Stimulated activated CD4-positive, alpha-beta T cell treated with anti-CD3 and anti-CD28 coated beads, Interleukin-4, amount 100 ng/mL, for 4 hours (primary cell): ENCODE measurements at regions not wholly inside any gene's neighbourhood (a gene's known extent, or its start where the extent isn't known, plus 50 kb on each side); places are given as distances from the start of the nearest gene placed in this dataset.
"Not testable (repeated sequence)": the region's sequence is repeated elsewhere in the genome, so short reads cannot be mapped to it uniquely, and the experiment has no call there.

Experiments
- DNase-seq, 2 experiments: peaks; one replicate each; pipeline ENCODE4 v3.0.0-alpha.2; 2020

DNA sequence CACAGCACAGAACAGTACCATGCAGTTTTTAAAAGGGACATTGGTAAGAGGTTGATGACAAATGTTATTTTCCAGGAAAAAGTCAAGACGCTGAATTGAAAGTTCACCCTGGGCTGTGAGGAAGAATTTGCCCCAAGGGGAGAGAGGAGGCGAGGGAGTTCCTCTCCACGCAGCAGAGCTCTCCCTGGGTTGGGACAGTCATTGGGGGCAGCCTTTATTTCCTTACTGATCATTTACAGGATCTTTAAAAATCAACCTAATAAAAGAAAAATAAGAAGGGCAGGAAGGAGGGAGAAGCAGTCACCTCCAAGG, 49.9 kb upstream of the WNT7B start:
- DNase-seq, result no peak

GRCh38 chr22:46027211-46028105, 50.5 kb upstream of the WNT7B start:
- DNase-seq, result no peak

DNA sequence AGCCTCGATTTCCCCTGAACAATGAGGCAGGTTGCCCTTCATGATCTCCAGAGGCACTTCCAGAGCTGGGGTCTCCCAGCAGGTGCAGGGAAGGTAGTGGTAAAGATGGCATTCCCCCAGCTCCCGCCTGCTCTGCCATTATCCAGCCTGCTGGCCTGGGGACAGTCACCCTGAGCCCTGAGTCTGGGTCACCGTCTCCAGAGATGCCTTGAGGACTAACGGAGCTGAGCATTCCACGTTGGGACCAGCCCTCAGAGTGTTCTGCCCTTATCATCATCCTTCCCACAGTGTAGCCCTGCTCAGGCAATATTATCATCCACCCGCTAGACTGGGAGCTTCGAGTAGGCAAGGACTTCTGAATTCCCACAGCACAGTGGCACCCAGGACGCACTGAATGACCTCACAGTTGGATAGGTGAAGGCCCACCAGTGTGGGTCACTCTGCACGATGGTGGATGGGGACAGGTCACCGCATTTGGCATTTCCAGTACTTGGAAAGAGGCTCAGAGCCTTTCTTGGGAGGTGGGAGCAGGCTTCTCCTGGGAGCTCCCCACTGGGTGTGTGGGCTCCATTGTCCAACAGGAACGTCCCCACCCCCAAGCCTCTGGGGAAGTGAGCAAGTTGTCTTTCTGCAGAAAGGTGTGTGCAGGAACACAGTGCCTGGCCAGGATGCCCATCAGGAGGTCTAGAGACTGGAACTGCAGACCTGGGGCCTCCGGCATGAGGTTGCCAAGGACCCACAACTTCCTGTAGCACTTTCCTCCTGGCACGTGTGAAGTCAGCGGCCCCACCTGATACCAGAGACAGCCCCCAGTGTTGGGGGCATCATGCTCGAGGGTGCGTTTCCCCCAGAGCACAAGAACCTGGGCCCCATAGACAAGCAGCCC, 51.4 kb upstream of the WNT7B start:
- no peak for DNase-seq

DNA sequence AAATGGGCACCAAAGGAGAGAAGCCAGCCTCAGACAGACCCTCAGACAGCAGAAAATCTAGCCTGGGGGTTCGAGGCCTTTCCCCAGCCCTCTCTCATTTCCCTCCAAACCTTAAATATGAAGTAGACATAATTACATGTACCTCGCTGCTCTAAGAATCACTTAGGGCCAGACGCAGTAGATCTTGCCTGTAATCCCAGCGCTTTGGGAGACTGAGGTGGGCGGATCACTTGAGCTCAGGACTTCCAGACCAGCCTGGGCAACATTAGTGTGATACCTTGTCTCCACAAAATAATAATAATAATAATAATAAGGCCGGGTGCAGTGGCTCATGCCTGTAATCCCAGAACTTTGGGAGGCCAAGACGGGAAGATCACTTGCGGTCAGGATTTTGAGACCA, 52.1 kb upstream of the WNT7B start:
- DNase-seq, result no peak

DNA sequence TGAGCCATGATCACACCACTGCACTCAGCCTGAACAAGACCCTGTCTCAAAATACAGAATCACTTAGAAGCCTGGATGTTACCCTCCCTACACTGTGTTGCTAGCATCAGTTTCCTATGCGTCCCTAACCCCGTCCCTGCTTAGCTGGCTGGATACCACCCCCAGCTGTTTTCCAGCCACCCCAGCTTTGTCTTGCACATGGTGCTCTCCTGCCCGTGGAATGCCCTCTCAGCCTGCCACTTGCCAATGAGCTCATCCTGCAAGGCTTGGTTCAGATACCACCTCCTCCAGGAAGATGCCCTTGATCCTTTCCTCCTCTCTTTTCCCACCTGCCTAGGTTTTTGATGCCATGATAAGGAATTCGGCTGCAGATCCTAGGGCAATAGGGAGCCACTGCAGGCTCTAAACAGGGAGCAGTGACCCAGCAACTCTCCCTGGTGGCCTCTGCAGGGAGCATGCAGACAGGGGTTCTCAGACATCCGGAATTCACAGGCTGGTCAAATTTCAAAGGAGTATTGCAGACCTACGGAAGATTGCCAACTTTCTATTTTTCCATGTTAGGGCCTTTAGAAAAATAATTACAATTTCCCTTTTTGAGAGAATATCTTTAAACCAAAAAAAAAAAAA, 52.7 kb upstream of the WNT7B start:
- no peak for DNase-seq

DNA sequence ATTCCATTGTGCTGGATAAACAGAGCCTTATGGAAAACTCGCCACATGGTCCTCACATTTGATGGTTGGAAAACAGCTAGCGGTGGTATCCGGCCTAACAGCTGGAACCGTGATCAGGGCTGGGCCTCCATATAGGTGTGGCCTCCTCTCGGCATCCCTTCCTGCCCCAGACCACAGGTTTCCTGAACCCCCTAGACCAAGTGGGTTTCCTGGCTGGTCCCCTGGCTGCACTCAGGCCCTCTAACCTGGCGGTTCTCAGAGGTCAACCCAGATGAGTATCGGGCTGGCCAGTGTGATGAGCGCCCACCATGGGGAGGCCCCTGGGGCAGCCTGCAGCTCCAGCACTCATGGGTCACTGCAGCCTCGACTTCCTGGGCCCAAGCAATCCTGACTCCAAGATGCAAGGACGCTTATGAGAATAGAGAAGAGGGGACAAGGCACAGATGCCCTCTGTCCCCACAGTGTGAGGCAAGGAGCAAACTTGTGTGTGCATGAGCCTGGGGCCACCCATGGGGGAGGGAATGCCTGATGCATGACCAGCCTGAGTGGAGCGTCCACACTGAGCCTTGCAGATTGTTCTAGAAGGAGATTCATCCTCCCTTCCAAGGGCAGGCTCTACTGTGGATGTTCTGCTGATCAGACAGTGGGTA, 53.4 kb upstream of the WNT7B start:
- DNase-seq, result no peak

GRCh38 chr22:46031066-46031465, 54.1 kb upstream of the WNT7B start:
- no peak for DNase-seq

- DNase-seq, result no peak
Measured at GRCh38 chr22:46031557-46031956, 54.6 kb upstream of the WNT7B start.

DNA sequence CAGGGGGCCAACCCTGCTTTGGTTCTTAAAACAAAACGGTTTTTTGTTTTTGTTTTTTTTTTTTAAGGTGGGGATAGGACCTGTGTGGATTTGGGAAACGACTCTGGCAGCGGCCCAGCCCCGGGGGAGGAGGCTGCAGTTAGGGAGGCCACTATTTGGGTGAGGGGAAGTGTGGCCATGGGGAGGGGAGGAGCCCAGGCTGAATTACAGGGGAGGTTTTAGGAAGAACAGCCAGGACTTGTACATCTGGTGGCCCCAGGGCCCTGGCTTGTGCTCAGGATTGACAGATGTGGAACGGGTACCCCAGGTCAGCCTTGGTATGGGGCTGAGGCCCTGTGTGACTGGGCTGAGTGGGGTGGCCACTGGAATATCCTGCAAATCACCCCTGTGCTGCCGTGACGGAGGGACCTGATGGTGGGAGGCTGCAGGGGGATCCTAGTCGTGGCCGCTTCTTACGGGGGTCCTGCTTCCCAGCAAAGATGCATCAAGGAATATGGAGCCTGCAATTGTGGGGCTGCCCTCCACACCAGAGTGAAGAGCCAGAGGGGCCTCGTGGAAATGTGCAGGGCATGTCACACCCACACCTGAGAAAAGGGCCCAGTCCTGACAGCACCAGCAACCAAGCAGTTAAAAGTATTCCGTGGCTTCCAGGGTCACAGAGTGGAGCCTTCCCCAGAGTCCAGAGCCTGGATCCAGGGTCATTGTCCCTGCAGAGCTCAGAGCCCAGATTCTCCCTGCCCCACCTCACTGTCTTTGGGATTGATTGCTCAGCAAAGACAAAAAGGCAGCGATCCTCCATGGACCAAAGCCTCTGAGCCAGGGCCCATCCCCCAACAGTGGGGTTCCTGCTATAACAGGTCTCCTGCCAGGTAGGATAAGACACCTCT, 55.2 kb upstream of the WNT7B start:
- DNase-seq, result no peak

GRCh38 chr22:46033256-46034200, 56.6 kb upstream of the WNT7B start:
- DNase-seq, result no peak

DNA sequence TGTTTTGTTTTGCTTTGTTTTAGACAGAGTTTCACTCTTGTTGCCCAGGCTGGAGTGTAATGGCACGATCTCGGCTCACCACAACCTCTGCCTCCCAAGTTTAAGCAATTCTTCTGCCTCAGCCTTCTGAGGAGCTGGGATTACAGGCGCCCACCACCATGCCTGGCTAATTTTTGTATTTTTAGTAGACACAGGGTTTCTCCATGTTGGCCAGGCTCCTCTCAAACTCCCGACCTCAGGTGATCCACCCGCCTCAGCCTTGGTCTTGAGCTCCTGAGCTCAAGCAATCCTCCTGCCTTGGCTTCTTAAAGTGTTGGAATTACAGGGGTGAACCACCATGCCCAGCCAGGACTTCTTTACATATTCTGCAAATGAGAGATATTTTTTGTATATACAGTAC, 57.5 kb upstream of the WNT7B start:
- DNase-seq, result not testable (repeated sequence)

GRCh38 chr22:46035380-46035741, 58.4 kb upstream of the WNT7B start:
- DNase-seq, result no peak

DNA sequence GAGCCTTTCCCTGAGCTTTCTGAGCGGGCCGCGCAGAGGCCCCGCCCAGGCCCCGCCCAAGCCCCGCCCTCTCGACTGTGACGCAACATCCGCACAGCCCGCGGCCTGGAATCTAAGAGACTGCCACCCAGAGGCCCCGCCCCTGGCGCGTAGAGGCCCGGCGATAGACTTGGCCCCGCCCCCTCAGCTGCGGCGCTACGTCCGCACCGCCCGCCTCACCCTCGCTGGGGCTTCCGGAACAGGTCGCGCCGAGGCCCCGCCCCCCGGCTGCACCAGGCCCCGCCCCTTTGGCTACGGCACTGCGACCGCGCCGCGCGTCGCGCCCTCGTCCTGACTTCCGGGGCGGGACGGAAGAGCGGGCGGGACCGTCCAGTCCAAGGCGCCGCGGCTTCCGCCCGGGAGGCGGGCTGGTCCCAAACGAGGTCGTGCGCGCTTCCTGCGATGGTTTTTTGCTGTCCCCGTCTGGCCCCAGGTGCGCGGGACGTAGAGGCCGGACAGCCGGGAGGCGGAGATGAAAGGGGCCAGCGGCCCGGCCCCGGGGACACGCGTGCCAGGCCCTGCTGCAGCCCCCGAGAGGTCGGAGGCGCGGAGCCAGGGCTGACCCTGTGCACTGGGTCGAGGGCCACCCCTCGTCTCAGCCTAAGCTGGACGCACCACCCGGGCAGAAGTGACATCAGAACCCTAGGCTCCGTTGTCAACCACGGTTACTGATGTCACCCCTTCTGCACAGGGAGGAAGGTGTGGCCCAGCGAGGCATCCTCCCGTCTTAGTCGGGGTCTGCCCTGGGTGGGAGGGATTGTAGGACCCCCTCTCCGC, 59.0 kb upstream of the WNT7B start:
- peak; percentile 100 for DNase-seq

- peak in 1 of 2 experiments; percentile 55 for DNase-seq
Measured at GRCh38 chr22:46036558-46037408, 59.8 kb upstream of the WNT7B start.

DNA sequence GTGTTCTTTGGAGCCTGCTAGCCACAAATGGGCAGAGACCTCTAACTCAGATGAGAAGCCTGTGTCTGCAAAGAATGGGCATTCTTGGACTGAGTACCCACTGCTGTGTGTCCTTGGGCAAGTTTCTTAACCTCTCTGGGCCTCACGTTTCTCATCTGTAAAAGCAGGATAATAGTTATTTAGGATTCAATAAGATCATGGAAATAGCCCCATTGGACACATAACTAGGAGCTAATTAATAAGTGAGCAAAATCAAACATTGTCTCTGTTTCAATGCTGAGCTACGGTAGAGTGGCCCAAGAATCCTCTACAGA, 61.2 kb upstream of the WNT7B start:
- no peak for DNase-seq

DNA sequence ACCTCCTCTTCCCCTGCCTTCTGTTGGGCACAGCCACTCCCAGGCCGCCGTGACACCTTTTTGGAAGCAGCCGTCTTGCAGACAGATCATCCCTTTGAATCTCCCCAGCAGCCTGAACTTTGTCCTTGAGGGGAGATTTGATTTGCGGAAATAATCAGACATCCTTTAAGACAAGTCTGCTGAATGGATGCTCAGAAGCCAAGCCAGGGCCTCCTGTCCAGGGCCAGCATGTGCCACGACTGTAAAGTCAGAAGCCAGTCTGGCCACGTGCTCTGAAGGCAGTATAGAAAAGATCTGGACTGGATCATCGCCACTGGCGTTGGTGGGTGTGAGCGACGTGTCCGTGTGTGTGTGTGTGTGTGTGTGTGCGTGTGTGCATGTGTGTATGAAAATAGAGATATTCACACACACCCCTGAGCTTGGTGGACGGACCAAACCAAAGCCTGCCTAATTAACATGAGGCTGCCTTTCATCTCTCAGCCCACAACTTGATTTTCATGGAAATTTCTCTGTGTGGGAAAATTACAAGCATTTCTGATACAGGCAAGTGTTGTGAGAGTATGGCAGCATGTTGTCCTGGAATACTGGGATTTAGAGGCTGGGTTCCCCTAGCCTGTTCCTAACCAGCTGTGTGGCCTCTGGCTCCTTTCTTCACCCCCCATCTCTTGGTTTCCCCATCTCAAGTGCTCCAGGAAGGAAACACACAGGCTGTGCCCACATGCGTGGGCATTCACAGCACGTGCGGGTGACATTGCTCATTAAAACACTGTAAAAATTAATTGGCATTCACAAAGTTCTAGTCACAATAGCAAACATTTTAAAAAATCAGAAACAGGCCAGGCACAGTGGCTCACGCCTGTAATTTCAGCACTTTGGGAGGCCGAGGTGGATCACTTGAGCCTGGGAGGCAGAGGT, 61.8 kb upstream of the WNT7B start:
- no peak for DNase-seq

GRCh38 chr22:46039535-46039934, 62.6 kb upstream of the WNT7B start:
- no peak for DNase-seq
